ENCODE measurements at regions not wholly inside any gene's neighbourhood (a gene's known extent, or its start where the extent isn't known, plus 50 kb on each side); places are given as distances from the start of the nearest gene placed in this dataset.

DNA sequence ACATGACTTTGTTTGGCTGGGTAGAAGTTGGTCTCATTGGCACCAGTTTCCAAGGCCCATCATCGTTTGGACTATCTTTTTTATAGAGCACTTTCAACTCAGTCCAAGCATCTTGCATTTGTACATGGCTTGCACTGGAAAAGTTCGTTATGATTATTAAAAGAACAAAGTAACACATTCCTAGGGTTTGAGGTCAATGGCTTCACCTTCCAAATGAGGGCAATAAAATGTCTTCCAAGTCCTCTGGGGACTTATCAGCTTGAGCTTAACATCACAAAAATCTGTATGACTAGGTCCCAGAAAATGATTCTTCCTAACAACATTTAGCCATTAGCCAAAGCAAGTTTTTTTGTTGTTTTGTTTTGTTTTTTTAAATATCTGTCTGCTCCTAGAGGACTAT lies 610.8 kb downstream of the LMO4 start:
- Mint-ChIP-seq H3K27me3 (ENCODE audit: insufficient read depth) (no peaks in the 10 kb centered on the region; the same call in 1 of the 2 replicates), H3K9me3 (no peaks in the 10 kb centered on the region), H3K4me3 (no peak overlapping the region), H3K36me3 (ENCODE audit: low read depth) (no peaks in the 10 kb centered on the region), H3K27ac (no peak overlapping the region), H3K4me1 (ENCODE audit: low read depth) (peaks cover 31% of the 10 kb centered on the region)
- no peak for DNase-seq
- TF ChIP-seq, protein P1, sequence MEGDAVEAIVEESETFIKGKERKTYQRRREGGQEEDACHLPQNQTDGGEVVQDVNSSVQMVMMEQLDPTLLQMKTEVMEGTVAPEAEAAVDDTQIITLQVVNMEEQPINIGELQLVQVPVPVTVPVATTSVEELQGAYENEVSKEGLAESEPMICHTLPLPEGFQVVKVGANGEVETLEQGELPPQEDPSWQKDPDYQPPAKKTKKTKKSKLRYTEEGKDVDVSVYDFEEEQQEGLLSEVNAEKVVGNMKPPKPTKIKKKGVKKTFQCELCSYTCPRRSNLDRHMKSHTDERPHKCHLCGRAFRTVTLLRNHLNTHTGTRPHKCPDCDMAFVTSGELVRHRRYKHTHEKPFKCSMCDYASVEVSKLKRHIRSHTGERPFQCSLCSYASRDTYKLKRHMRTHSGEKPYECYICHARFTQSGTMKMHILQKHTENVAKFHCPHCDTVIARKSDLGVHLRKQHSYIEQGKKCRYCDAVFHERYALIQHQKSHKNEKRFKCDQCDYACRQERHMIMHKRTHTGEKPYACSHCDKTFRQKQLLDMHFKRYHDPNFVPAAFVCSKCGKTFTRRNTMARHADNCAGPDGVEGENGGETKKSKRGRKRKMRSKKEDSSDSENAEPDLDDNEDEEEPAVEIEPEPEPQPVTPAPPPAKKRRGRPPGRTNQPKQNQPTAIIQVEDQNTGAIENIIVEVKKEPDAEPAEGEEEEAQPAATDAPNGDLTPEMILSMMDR (IDR thresholded peaks at IDR 0.05), result no peak

DNA sequence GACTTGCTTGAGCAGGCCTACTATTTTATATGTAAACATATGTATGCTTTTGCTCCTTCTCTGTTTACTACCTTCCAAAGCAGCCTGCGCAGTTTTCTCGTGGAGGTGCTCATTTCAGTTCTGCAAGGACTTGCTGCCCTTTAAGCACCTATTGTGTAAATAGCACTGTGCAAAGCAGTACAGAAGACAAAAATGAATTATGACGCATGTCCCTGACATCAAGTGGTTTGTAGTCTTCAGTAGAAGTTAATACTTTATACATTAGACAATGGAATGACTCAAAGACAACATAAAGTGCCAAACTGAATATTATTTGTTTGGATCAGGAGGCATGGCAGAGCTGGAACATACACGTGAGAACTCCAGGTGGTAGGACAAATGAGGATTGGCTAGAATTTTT lies 611.7 kb downstream of the LMO4 start:
- Mint-ChIP-seq H3K4me3 (no peak overlapping the region), H3K9me3 (no peaks in the 10 kb centered on the region), H3K36me3 (ENCODE audit: low read depth) (no peaks in the 10 kb centered on the region), H3K4me1 (ENCODE audit: low read depth) (peaks cover 31% of the 10 kb centered on the region), H3K27me3 (ENCODE audit: insufficient read depth) (no peaks in the 10 kb centered on the region; the same call in 1 of the 2 replicates), H3K27ac (no peak overlapping the region)
- DNase-seq, result no peak
- TF ChIP-seq, protein P1 (IDR thresholded peaks at IDR 0.05), result no peak

DNA sequence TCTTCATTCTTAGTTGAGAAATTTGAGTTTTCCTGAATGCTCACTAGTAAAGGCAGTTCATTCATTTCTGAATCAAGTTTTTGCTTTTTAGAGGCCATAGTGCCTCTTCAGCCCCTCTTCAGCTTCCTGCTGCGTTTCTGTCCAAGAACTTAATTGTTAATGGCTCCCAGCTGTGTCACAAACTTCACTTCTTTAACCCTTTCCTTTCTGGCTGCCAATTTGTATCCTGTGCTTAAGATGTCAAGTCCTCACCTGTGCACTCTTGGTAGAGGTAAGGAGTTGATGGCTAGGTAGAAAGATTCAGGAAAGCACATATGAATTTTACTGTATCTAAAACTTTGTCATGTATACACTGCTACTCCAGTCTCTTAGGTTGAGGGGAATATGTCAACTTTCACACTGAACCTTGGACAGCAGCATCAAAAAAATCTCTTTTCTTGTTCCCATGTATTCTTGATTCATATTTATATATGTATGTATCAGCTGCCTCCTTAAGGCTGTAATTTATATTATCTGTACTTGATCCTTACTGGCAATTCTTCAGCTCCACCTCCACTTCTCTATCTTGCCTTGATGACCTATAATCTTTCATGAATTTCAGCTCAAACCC lies 612.8 kb downstream of the LMO4 start:
- Mint-ChIP-seq H3K9me3 (no peaks in the 10 kb centered on the region), H3K4me3 (no peak overlapping the region), H3K27me3 (ENCODE audit: insufficient read depth) (no peaks in the 10 kb centered on the region; the same call in 1 of the 2 replicates), H3K36me3 (ENCODE audit: low read depth) (no peaks in the 10 kb centered on the region), H3K27ac (no peak overlapping the region), H3K4me1 (ENCODE audit: low read depth) (peaks cover 31% of the 10 kb centered on the region)
- TF ChIP-seq, protein P1 (IDR thresholded peaks at IDR 0.05), result no peak
- no peak for DNase-seq

DNA sequence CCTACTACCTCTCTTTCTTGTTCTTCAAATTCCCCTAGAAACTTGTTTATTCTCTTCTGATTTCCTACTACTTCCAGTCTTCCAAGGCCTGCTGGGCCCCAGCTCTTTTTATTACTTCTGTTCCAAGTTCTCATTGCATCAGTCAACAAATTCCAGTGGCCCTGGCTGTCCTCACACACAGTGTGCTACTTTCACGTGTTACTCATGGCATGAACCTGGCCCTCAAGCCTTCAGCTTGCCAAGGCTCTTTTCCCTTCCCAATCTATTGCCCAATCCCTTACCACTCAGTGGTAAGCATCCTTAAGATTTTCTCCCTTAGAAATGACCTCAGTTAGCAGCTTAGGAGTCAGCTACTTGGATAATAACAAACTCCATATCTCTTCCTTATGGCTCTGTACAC lies 613.5 kb downstream of the LMO4 start:
- TF ChIP-seq, protein P1 (IDR thresholded peaks at IDR 0.05), result no peak
- no peaks in the 10 kb centered on the region; the same call in 1 of the 2 replicates for H3K27me3 Mint-ChIP-seq (ENCODE audit: insufficient read depth)
- no peaks in the 10 kb centered on the region for H3K9me3 Mint-ChIP-seq
- peak; percentile 36 for DNase-seq
- H3K36me3 Mint-ChIP-seq (ENCODE audit: low read depth), result no peaks in the 10 kb centered on the region
- H3K4me3 Mint-ChIP-seq, result no peak overlapping the region
- H3K27ac Mint-ChIP-seq, result peak overlapping the region; percentile 6; the same call in 1 of the 2 replicates
- H3K4me1 Mint-ChIP-seq (ENCODE audit: low read depth), result peaks cover 31% of the 10 kb centered on the region

DNA sequence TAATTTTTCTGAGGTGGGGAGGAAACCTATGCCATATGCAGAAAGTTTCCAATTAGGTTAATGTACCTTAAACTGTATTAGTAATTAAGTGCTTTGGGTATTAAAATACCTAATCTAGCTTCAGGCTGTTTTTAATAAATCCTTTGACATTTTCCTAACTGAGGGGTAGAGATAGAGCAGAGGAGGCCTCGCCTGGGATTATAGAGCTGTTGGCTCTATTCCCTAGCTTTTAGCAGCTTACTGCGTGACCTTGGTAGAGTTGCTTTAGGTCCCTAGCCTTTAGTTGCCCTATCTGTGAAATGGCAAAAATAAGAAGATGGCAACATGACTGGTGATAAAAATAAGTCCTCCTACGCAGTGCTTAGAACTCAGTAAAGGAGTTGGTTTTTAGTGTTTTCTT lies 621.0 kb downstream of the LMO4 start:
- H3K9me3 Mint-ChIP-seq, result no peaks in the 10 kb centered on the region
- H3K36me3 Mint-ChIP-seq (ENCODE audit: low read depth), result no peaks in the 10 kb centered on the region
- no peak for DNase-seq
- no peak overlapping the region for H3K27ac Mint-ChIP-seq
- H3K27me3 Mint-ChIP-seq (ENCODE audit: insufficient read depth), result no peaks in the 10 kb centered on the region; the same call in none of the 2 replicates
- H3K4me1 Mint-ChIP-seq (ENCODE audit: low read depth), result peaks cover 41% of the 10 kb centered on the region
- TF ChIP-seq, protein P1 (IDR thresholded peaks at IDR 0.05), result no peak
- H3K4me3 Mint-ChIP-seq, result no peak overlapping the region
